GM12878 (cell line): ENCODE measurements at regions not wholly inside any gene's neighbourhood (a gene's known extent, or its start where the extent isn't known, plus 50 kb on each side); places are given as distances from the start of the nearest gene placed in this dataset.

Experiments used
- ATAC-seq: fragments of 200-7000 bp; cut with Tn5 transposase; 3 replicates; pipeline ENCODE4 v1.9.1; 2020; ENCODE audit warnings: mild to moderate bottlenecking, moderate library complexity
- BruUV-seq: library from RNA; stranded (reverse); fragments of 400-500 nt; replicated peaks from 2 replicates; lab custom pipeline; 2021; lab: Mats Ljungman, UMichigan
- CTCF ChIA-PET: fragments of 300-600 bp; sonication (Branson Sonifier 250); formaldehyde crosslinking; extraction: SDS; loops from one replicate; lab custom pipeline; 2021; ENCODE audit warnings: inconsistent platforms; lab: Yijun Ruan, JAX
- POLR2A ChIA-PET: fragments of 350-600 bp; formaldehyde crosslinking; extraction: SDS; loops from one replicate; lab custom pipeline; 2021; ENCODE audit warnings: inconsistent platforms; lab: Charles Lee
- RAD21 ChIA-PET: fragments of 300-600 bp; sonication (Branson Sonifier 250); formaldehyde crosslinking; loops from one replicate; lab custom pipeline; 2023; ENCODE audit warnings: antibody characterized with exemption; ENCODE audit not compliant: unreplicated experiment; lab: Charles Lee
- SMC1A ChIA-PET: fragments of 300-600 bp; sonication (Branson Sonifier 250); formaldehyde crosslinking; loops from one replicate; lab custom pipeline; 2023; ENCODE audit not compliant: unreplicated experiment, uncharacterized antibody; lab: Charles Lee
- DNase-seq: peaks from one replicate; pipeline ENCODE4 v3.0.0-alpha.2; 2011; ENCODE audit warnings: low read depth, low spot score
- FAIRE-seq: peaks from 3 replicates; lab custom pipeline; 2011; peaks lifted over from hg19 to GRCh38; lab: Jason Lieb, UNC
- H2AFZ ChIP-seq: 2 replicates; pipeline ENCODE4 v1.6.0; 2011; ENCODE audit warnings: low read depth, low read length, control low read depth; ENCODE audit not compliant: control insufficient read depth
- H3K27ac ChIP-seq: 2 replicates; pipeline ENCODE4 v1.5.1; 2011; ENCODE audit warnings: control low read depth; ENCODE audit not compliant: control insufficient read depth, insufficient read depth
- H3K27me3 ChIP-seq, 2 experiments: replicated peaks in 1 of 2; 2 replicates each; pipeline versions ENCODE4 v1.6.0 to v1.6.1; 2011; ENCODE audit warnings: low read length in 1 of 2; ENCODE audit not compliant: control insufficient read depth in 2 of 2, insufficient read depth in 2 of 2
- H3K36me3 ChIP-seq, 2 experiments: 2 replicates each; pipeline ENCODE4 v1.5.1; 2011; ENCODE audit warnings: low read length in 1 of 2; ENCODE audit not compliant: control insufficient read depth in 2 of 2, insufficient read depth in 2 of 2
- H3K4me1 ChIP-seq: 2 replicates; pipeline ENCODE4 v1.6.1; 2011; ENCODE audit warnings: mild to moderate bottlenecking, low read length, moderate library complexity, mixed read lengths; ENCODE audit not compliant: control insufficient read depth, insufficient read depth
- H3K4me2 ChIP-seq: 2 replicates; pipeline ENCODE4 v1.6.0; 2011; ENCODE audit warnings: control low read depth; ENCODE audit not compliant: control insufficient read depth, insufficient read depth
- H3K4me3 ChIP-seq: fragments of 200-600 bp; sonication (generic); 2 replicates; pipeline ENCODE4 v1.5.1; 2016
- H3K79me2 ChIP-seq: 2 replicates; pipeline ENCODE4 v1.6.0; 2011; ENCODE audit warnings: low read length; ENCODE audit not compliant: control insufficient read depth, insufficient read depth
- H3K9ac ChIP-seq: 2 replicates; pipeline ENCODE4 v1.8.0; 2011; ENCODE audit warnings: low read length, control low read depth, mixed read lengths; ENCODE audit not compliant: control insufficient read depth, insufficient read depth
- H3K9me3 ChIP-seq: replicated peaks from 3 replicates; pipeline ENCODE4 v1.5.1; 2011; ENCODE audit warnings: mild to moderate bottlenecking, low read length; ENCODE audit not compliant: control insufficient read depth, insufficient read depth
- H4K20me1 ChIP-seq: 2 replicates; pipeline ENCODE4 v1.6.0; 2011; ENCODE audit not compliant: control insufficient read depth, insufficient read depth
- ASH2L ChIP-seq: fragments of 300-600, 200-600 bp; sonication (generic); IDR thresholded peaks from 2 replicates; pipeline ENCODE4 v1.6.1; 2017; ENCODE audit warnings: low read depth, mild to moderate bottlenecking, borderline replicate concordance
- ATF3 ChIP-seq: IDR thresholded peaks from 2 replicates; pipeline ENCODE4 v1.6.1; 2011; ENCODE audit warnings: low read depth, mild to moderate bottlenecking, low read length, moderate library complexity, borderline replicate concordance; ENCODE audit errors: extremely low read depth
- BCL3 ChIP-seq: IDR thresholded peaks from 2 replicates; pipeline ENCODE4 v1.6.1; 2011; ENCODE audit warnings: borderline replicate concordance, low read depth, mild to moderate bottlenecking, moderate library complexity, low read length; ENCODE audit not compliant: insufficient read depth, poor library complexity, severe bottlenecking
- CHD4 ChIP-seq: fragments of 200-600 bp; sonication (generic); IDR thresholded peaks from 2 replicates; pipeline ENCODE4 v1.6.1; 2016; ENCODE audit warnings: mild to moderate bottlenecking
- FOS ChIP-seq: IDR thresholded peaks from 3 replicates; pipeline ENCODE4 v1.6.1; 2011; ENCODE audit warnings: borderline replicate concordance; ENCODE audit not compliant: insufficient read length; ENCODE audit errors: extremely low read depth
- KDM1A ChIP-seq: fragments of 200-600 bp; sonication (generic); IDR thresholded peaks from 2 replicates; pipeline ENCODE4 v1.6.1; 2016; ENCODE audit warnings: borderline replicate concordance
- NFYA ChIP-seq: IDR thresholded peaks from 2 replicates; pipeline ENCODE4 v1.6.1; 2011; ENCODE audit warnings: low read depth, mild to moderate bottlenecking, low read length, improper control_type of control experiment, borderline replicate concordance
- PKNOX1 ChIP-seq: fragments of 450-650 bp; IDR thresholded peaks from 2 replicates; pipeline ENCODE4 v1.6.1; 2016; ENCODE audit warnings: mild to moderate bottlenecking
- POLR2AphosphoS2 ChIP-seq: IDR thresholded peaks from 2 replicates; pipeline ENCODE4 v1.6.1; 2011; ENCODE audit warnings: low read depth, mild to moderate bottlenecking, low read length, improper control_type of control experiment, moderate library complexity
- SIN3A ChIP-seq: IDR thresholded peaks from 2 replicates; pipeline ENCODE4 v1.6.1; 2012; ENCODE audit warnings: low read depth, low read length, improper control_type of control experiment
- STAT3 ChIP-seq: IDR thresholded peaks from 2 replicates; pipeline ENCODE4 v1.6.1; 2011; ENCODE audit warnings: low read depth, low read length, improper control_type of control experiment
- SUPT20H ChIP-seq: IDR thresholded peaks from 2 replicates; pipeline ENCODE4 v1.6.1; 2011; ENCODE audit warnings: low read depth, mild to moderate bottlenecking, low read length, moderate library complexity, borderline replicate concordance; ENCODE audit not compliant: control insufficient read depth
- ZNF24 ChIP-seq: fragments of 450-650 bp; IDR thresholded peaks from 2 replicates; pipeline ENCODE4 v1.6.1; 2017; ENCODE audit warnings: antibody characterized with exemption, mild to moderate bottlenecking
- WGBS: methylation state at CpG from one replicate; pipeline ENCODE4 v1.1.6; 2016; ENCODE audit warnings: low lambda C conversion rate; ENCODE audit not compliant: insufficient replicate concordance, insufficient coverage; ENCODE audit errors: missing lambda C conversion rate; 5-methylcytosine and 5-hydroxymethylcytosine counted together
- in situ Hi-C: fragments of 300-500 bp; cut with MboI; formaldehyde crosslinking; loops from 9 replicates; pipeline ENCODE4 v1.14.3; 2018; ENCODE audit warnings: mixed read lengths
- intact Hi-C: fragments of 100-400 bp; cut with micrococcal nuclease; formaldehyde crosslinking; loops from one replicate; pipeline ENCODE4 v1.14.2; 2022; ENCODE audit not compliant: unreplicated experiment

- Histone ChIP-seq H3K9me3 (no peaks in the 10 kb centered on the region), H3K4me2 (no peak overlapping the region), H2AFZ (no peak overlapping the region)
- intact Hi-C loops: no loop called here
- DNase-seq: no peak
- CTCF ChIA-PET: no interaction called here
- TF ChIP-seq NFYA: no peak
- TF ChIP-seq BCL3: no peak
- no peak for TF ChIP-seq STAT3
- no peak for TF ChIP-seq CHD4
- no peak for TF ChIP-seq SUPT20H
- no peak for TF ChIP-seq ZNF24
- TF ChIP-seq, all 136 proteins: peak for 0
- no peaks in the 10 kb centered on the region for H4K20me1 ChIP-seq
- H3K4me1 ChIP-seq: no peaks in the 10 kb centered on the region
- in situ Hi-C loops: no loop called here
- H3K27ac ChIP-seq: no peak overlapping the region
- H3K9ac ChIP-seq: no peak overlapping the region
- no peaks in the 10 kb centered on the region for H3K79me2 ChIP-seq
- no peak overlapping the region for H3K4me3 ChIP-seq
- ChIA-PET SMC1A (no interaction called here), RAD21 (no interaction called here), POLR2A (interaction anchor here (0.7 kb wide), 1 partner anchor 293 kb away, joined by 3 read pairs; no protein-coding TSS in a partner anchor)
- no TSS peak for BruUV-seq
- WGBS: 4% methylated on average over 3 of the region's 3 CpGs
- ATAC-seq (no peak), FAIRE-seq (no peak)
- H3K27me3 ChIP-seq: peaks cover 0 to 2% of the 10 kb centered on the region in 2 experiments; a peak in 2 of 4 replicates
- H3K36me3 ChIP-seq: no peaks in the 10 kb centered on the region
These were observed 77.0 kb upstream of the MAP1B start for GRCh38 chr5:72030237-72030636.

GRCh38 chr5:72032788-72033187, 74.5 kb upstream of the MAP1B start:
- Histone ChIP-seq H3K9ac (no peak overlapping the region), H3K79me2 (no peaks in the 10 kb centered on the region), H3K4me3 (no peak overlapping the region), H3K9me3 (no peaks in the 10 kb centered on the region)
- ChIA-PET RAD21 (no interaction called here), SMC1A (no interaction called here), POLR2A (no interaction called here)
- no TSS peak for BruUV-seq
- FAIRE-seq: no peak
- in situ Hi-C loops: no loop called here
- TF ChIP-seq POLR2AphosphoS2 (no peak), PKNOX1 (no peak), SIN3A (no peak), ASH2L (no peak), FOS (no peak), ATF3 (no peak), KDM1A (no peak)
- TF ChIP-seq, all 136 proteins: peak for 0
- Histone ChIP-seq H3K27ac (no peak overlapping the region), H3K4me1 (no peaks in the 10 kb centered on the region), H2AFZ (no peak overlapping the region), H4K20me1 (no peaks in the 10 kb centered on the region), H3K4me2 (no peak overlapping the region), H3K27me3 (peaks cover 0 to 2% of the 10 kb centered on the region in 2 experiments; a peak in 2 of 4 replicates), H3K36me3 (no peaks in the 10 kb centered on the region)
- DNase-seq (no peak), ATAC-seq (no peak)
- WGBS: 25% methylated on average over 4 of the region's 4 CpGs
- CTCF ChIA-PET: interaction anchor here (0.7 to 1.5 kb wide), 2 partner anchors 14 to 202 kb away, joined by 3 to 4 read pairs; no protein-coding TSS in a partner anchor
- intact Hi-C loops: no loop called here
